Activated CD4-positive, alpha-beta T cell treated with anti-CD3 and anti-CD28 coated beads, Interleukin-2, Interleukin-4, amounts not matched to agents 100 ng/mL and 50 ng/mL, durations not matched to agents 16 hours and 8 hours (primary cell): ENCODE measurements at regions not wholly inside any gene's neighbourhood (a gene's known extent, or its start where the extent isn't known, plus 50 kb on each side); places are given as distances from the start of the nearest gene placed in this dataset.

Experiments
- DNase-seq: peaks from one replicate; pipeline ENCODE4 v3.0.0-alpha.2; 2020; ENCODE audit warnings: low spot score

GRCh38 chr12:124726596-124727263 is 136.9 kb downstream of the SCARB1 start:
- no peak for DNase-seq

DNA sequence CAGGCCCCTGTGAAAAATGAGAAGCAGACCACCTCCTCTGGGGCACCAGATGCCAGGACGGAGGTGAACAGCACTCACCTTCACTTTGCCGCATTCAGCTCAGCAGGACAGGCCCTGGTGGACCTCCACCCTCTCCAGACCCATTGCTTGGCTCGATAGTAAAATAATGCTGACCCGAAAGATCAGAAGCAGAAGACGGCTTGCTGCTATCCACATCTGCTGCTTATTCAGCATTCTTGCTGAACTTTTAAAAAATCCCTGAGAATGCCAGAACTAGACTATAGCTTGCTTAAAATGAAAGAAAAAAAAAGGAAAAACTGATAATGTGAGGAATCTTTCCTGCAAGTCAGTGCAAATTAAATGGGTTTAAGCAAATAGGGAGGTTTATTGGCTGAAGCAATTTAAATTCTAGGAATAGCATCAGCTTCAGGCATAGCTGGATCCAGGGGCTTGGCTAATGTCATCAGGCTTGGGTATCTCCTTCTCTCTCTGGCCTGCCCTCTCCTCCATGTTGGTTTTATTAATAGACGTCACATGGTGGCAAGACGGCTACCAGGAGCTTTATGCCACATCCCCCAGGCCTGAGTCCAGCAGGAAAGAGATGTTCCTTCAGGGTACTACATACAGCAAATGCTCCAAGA is 137.9 kb downstream of the SCARB1 start:
- DNase-seq = no peak

GRCh38 chr12:124725099-124725498 is 138.6 kb downstream of the SCARB1 start:
- no peak for DNase-seq

DNA sequence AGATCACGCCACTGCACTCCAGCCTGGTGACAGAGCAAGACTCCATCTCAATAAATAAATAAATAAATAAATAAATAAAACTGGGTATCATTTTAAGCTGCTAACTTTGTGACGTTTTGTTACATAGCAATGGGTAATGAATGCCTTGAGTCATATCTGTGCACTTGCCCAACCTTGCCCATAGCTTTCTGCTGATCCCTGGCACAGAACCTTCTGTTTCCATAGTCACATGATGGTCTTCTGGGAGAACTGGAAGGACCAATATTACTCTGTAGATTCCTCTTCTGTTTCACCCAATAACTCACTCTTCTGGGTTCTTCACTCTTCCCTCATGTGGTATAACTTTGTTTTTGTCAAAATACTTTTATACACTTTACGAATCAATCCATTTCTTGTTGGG is 140.8 kb downstream of the SCARB1 start:
- no peak for DNase-seq

- DNase-seq = no peak
These were observed 142.0 kb downstream of the SCARB1 start for GRCh38 chr12:124721501-124722162.

DNA sequence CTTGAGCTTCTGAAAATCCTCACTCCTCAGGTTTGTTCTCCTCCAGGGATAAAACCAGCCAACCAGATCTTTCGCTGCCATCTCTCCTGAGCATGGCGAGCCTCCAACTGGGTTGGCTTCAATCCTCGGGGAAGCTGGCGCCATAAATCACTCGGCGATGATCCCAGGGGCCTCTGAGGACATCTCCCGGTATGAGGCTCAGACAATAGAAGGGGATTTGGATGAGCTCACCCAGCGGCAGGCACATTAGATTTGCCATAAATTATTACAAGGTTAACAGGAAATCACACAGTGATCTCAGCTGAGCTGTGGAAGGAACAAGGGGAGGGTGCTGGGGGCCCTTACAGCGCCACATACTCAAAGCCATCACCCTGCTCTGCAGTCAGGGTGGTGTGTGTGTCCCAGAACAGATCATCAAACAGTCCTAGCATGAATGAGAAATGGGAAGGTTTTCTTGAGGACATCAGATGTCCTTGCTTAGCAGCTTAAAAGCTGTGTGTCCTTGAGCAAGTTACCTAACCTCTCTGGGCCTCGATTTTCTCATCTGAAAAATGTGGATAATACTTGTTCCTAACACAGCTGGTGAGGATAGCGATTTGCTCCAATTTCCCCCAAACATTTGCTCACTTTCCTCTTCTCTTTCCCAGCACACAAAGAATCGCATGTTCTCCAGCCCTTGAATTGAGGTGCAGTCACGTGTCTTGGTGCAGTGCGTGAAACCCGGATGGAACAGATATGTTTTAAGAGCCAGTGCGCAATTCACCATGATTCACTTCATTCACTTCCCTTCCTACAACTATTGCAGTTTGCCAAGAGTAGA is 142.8 kb downstream of the SCARB1 start:
- no peak for DNase-seq

- no peak for DNase-seq
These were observed 143.5 kb downstream of the SCARB1 start for GRCh38 chr12:124720004-124720680.

DNA sequence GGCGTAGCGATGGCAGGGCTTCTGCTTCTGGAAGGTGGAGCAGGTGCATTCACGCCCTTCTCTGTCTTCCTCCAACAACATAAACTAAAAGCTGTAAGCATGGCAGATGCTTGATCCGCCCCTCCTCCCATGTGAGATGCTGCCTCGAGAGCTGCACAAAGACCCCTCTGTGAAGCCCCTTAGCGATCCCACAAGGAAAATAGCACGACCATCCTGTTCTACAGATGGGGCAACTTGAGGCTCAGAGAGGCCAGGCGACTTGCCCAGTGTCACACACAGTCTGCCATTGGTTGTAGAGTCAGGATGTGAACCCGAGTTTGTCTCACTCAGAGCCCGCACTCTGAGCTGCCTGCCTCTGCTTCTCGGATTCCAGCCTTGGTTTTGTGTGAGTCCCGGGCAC is 144.4 kb downstream of the SCARB1 start:
- no peak for DNase-seq

GRCh38 chr12:124718458-124718857 is 145.2 kb downstream of the SCARB1 start:
- no peak for DNase-seq

GRCh38 chr12:124718036-124718435 is 145.6 kb downstream of the SCARB1 start:
- DNase-seq = no peak

GRCh38 chr12:124717318-124717717 is 146.3 kb downstream of the SCARB1 start:
- no peak for DNase-seq

- no peak for DNase-seq
These were observed 147.2 kb downstream of the SCARB1 start for GRCh38 chr12:124716208-124717130.

- DNase-seq = no peak
These were observed 147.9 kb upstream of the NCOR2 start for GRCh38 chr12:124715121-124715990.

DNA sequence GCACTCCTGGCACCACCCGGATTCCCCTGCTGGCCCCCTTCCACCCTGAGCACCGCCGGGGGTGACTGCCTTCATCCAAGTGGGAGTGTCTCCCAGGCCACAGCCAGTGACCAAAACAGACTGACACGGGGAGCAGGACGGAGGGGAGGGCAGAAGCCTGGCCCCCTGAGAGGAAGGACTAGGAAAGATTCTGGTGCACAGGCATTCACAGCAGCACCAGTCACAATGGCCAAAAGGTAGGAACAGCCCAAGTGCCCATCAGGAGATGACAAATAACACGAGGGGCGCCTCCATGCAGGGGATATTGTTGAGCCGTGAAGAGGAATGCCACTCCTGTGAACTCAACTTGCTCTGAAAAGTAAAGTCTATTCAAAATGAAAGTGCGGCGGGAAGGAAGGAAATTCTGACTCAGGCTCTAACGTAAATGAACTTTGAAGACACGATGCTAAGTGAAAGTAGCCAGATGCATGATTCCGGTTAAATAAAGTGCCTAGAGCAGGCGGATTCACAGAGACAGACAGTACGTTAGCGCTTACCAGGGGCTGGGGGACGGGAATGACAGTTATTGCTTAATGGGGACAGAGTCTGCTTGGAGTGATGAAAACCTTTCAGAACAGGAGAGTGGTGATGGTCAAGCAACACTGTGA is 146.1 kb upstream of the NCOR2 start:
- DNase-seq = peak; percentile 91

DNA sequence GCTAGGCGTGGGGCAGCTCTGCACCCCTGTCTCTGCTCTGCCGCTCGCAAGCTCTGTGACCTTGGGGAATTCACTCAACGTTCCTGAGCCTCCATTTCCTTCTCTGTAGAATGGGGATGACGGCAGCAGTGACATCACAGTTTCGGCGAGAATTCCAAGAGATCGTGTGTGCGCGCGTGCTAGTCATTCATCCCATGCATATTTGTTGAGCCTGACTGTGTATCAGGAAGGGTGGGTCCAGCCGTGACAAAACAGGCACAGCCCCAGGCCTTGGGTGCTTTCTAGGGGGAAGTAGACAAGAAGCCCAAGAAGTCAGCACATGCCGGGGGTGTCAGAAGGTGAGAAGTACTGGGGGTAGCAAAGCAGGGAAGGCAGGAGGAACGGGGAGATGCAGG is 145.6 kb upstream of the NCOR2 start:
- no peak for DNase-seq

DNA sequence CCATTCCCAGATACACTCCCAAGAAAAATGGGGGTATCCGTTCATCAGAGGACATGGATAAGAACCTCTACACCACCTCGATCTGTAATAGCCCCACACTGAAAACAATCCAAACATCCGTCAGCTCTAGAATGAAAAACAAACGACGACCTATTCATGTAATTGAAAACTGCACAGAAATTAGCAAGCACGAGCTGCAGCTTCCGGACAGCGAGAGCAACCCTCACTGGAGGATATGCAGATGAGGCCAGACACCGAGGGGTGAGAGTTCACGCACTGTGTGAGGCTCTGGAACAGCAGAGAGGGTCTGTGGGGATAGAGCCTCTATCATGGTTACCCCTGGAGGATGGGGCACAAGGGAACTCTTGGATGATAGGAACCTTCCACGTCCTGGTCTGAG is 143.9 kb upstream of the NCOR2 start:
- no peak for DNase-seq

- no peak for DNase-seq
These were observed 142.6 kb upstream of the NCOR2 start for GRCh38 chr12:124709722-124710687.

DNA sequence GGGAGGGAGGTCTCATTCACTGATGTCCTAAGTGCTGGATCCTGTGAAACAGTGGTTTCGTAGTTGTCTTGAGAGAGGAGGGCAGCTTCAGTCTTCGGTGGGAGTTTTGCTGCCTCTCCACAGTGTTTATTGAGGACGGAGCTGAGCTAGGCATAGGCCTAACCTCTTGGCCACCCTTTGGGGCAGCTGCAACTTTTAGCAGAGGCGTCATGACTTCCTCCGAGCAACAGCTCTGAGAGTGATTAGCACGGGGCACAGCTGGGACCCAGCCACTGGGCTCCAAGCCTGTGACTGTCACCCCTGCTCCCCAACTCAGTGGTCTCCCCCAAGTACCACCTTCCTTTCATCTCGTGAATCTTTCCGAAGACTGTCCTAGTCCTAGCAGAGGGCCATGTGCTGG is 139.9 kb upstream of the NCOR2 start:
- DNase-seq = no peak
